Skeletal muscle satellite cell (primary cell): ENCODE measurements at regions not wholly inside any gene's neighbourhood (a gene's known extent, or its start where the extent isn't known, plus 50 kb on each side); places are given as distances from the start of the nearest gene placed in this dataset.

ENCODE experiments used
- H3K27me3 ChIP-seq: 2 replicates; pipeline ENCODE4 v1.7.0; 2013; ENCODE audit warnings: low read length; ENCODE audit not compliant: control insufficient read depth, insufficient read depth
- H3K36me3 ChIP-seq: 2 replicates; pipeline ENCODE4 v1.7.0; 2013; ENCODE audit warnings: mild to moderate bottlenecking, control low read depth, low read length; ENCODE audit not compliant: insufficient read depth
- H3K4me1 ChIP-seq: 2 replicates; pipeline ENCODE4 v1.7.0; 2013; ENCODE audit warnings: low read length; ENCODE audit not compliant: control insufficient read depth, insufficient read depth
- H3K4me2 ChIP-seq: 2 replicates; pipeline ENCODE4 v1.7.0; 2013; ENCODE audit warnings: mild to moderate bottlenecking, low read length
- H3K4me3 ChIP-seq: 2 replicates; pipeline ENCODE4 v1.7.0; 2013; ENCODE audit warnings: low read length
- H3K9ac ChIP-seq: 2 replicates; pipeline ENCODE4 v1.7.0; 2013; ENCODE audit warnings: mild to moderate bottlenecking, low read depth, low read length, moderate library complexity
- H3K9me3 ChIP-seq: replicated peaks from 2 replicates; pipeline ENCODE4 v1.7.0; 2013; ENCODE audit warnings: mild to moderate bottlenecking, control low read depth, low read length

DNA sequence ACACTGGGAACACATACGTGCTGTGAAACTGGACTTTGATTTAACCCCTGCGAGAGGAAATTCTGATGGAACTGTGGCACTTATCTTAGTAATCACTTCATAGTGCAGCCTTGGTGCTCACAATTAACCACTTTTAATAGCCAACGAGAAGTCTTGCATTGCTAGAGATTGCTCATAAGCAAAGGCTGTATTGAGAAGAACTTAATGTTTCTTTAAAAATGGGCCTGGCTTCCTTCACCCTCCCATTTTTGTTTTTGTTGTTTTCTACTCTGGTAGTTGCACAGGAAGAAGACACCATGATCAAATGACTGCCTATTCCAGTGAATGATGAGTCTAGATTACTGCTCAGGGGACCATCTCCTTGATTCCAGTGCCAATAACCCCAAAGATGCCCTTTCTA is 52.5 kb upstream of the NKAP start:
- H3K27me3 ChIP-seq, result peaks cover 64% of the 10 kb centered on the region
- H3K9ac ChIP-seq, result no peak overlapping the region
- H3K36me3 ChIP-seq, result no peaks in the 10 kb centered on the region
- no peaks in the 10 kb centered on the region for H3K9me3 ChIP-seq
- no peak overlapping the region for H3K4me3 ChIP-seq
- H3K4me1 ChIP-seq, result no peaks in the 10 kb centered on the region
- H3K4me2 ChIP-seq, result no peak overlapping the region
